Fibroblast of lung (primary cell): ENCODE measurements at regions not wholly inside any gene's neighbourhood (a gene's known extent, or its start where the extent isn't known, plus 50 kb on each side); places are given as distances from the start of the nearest gene placed in this dataset.

Experiments
- CTCF ChIP-seq, 2 donors: IDR thresholded peaks in 1 of 2; conservative IDR thresholded peaks in 1 of 2; 1 replicate in 1 of 2; 2 replicates in 1 of 2; pipeline ENCODE4 v1.5.1; 2011 to 2012; ENCODE audit warnings: low read length in 2 of 2, control low read depth in 1 of 2, inconsistent platforms in 1 of 2, low read depth in 1 of 2, mild to moderate bottlenecking in 1 of 2
- EZH2 ChIP-seq: IDR thresholded peaks from 2 replicates; pipeline ENCODE4 v1.5.1; 2012; ENCODE audit warnings: low read length, control low read depth, mild to moderate bottlenecking; ENCODE audit errors: missing control alignments

DNA sequence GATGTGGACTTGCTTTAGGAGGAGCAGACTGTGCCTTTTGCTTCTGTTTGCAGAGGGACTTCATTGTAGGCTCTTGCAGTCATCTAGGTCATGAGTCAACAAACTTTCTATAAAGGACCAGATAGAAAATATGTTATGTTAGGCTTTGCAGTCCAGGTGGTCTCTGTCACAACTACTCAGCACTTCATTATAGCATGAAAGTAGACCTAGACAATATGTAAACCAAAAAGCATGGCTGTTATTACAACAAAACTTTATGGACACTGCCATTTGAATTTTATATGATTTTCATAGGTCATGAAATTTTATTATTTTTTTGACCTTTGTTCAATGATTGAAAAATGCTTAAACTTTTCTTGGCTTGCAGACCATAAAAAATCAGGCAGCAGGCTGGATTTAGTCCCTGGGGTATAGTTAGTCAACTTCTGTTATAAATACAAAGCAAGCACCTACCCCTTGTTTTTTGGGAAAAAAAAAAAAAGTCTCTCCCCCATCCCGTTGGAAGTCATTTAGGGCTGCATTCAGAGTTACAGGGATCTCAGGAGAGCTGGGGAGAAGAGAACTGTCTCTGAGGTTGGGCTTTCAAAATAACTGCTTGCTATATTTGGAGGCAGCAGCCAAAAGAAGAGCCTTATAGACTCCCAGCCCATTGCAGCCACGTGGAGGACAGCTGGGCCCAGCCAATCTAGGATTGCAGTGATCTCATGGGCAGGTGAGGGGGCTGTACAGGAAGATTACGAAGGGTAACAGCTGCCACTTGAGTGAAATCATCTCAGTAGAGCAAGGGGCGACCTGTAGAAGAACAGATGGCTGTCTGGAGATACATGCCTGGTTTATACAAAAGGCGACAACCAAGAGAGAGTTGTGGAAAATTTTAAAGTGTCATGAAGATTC lies 136.6 kb upstream of the TNC start:
- TF ChIP-seq CTCF (conservative IDR thresholded peaks at IDR 0.05 in 1 of 2, IDR thresholded peaks at IDR 0.05 in 1 of 2; ENCODE audit: low read depth in 1 of 2, low read length in 2 of 2): no peak
- TF ChIP-seq EZH2: no peak
